ENCODE measurements at regions not wholly inside any gene's neighbourhood (a gene's known extent, or its start where the extent isn't known, plus 50 kb on each side); places are given as distances from the start of the nearest gene placed in this dataset.
A peak's percentile ranks its signal among the peaks of the same experiment; 100 is the strongest.

GRCh38 chr6:11412616-11413015 lies 124.9 kb upstream of the TMEM170B start:
- no peak for TF ChIP-seq POU6F1 (CRISPR knock-in tag; IDR thresholded peaks at IDR 0.05; ENCODE audit: borderline replicate concordance, low read depth)
- no peak for TF ChIP-seq ISL1 (CRISPR knock-in tag; IDR thresholded peaks at IDR 0.05)
- TF ChIP-seq ESRRG (CRISPR knock-in tag; IDR thresholded peaks at IDR 0.05), result no peak
- TF ChIP-seq BACH2 (CRISPR knock-in tag; IDR thresholded peaks at IDR 0.05; ENCODE audit: borderline replicate concordance), result no peak
- TF ChIP-seq GLIS3 (CRISPR knock-in tag; IDR thresholded peaks at IDR 0.05), result no peak
- TF ChIP-seq ZNF8 (CRISPR knock-in tag; IDR thresholded peaks at IDR 0.05), result no peak
- no peak for TF ChIP-seq ARNTL (CRISPR knock-in tag; IDR thresholded peaks at IDR 0.05; ENCODE audit: borderline replicate concordance, low read depth)
- TF ChIP-seq PATZ1 (CRISPR knock-in tag; IDR thresholded peaks at IDR 0.05; ENCODE audit: borderline replicate concordance), result no peak
- TF ChIP-seq ZC3H10 (CRISPR knock-in tag; IDR thresholded peaks at IDR 0.05), result no peak
- TF ChIP-seq, protein P1, sequence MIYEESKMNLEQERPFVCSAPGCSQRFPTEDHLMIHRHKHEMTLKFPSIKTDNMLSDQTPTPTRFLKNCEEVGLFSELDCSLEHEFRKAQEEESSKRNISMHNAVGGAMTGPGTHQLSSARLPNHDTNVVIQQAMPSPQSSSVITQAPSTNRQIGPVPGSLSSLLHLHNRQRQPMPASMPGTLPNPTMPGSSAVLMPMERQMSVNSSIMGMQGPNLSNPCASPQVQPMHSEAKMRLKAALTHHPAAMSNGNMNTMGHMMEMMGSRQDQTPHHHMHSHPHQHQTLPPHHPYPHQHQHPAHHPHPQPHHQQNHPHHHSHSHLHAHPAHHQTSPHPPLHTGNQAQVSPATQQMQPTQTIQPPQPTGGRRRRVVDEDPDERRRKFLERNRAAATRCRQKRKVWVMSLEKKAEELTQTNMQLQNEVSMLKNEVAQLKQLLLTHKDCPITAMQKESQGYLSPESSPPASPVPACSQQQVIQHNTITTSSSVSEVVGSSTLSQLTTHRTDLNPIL (CRISPR knock-in tag; IDR thresholded peaks at IDR 0.05; ENCODE audit: low read depth), result no peak
- TF ChIP-seq CSDC2 (CRISPR knock-in tag; IDR thresholded peaks at IDR 0.05), result no peak
- TF ChIP-seq ZNF70 (CRISPR knock-in tag; IDR thresholded peaks at IDR 0.05), result no peak
- TF ChIP-seq SNAI2 (CRISPR knock-in tag; IDR thresholded peaks at IDR 0.05), result no peak
- TF ChIP-seq PPARA (CRISPR knock-in tag; IDR thresholded peaks at IDR 0.05; ENCODE audit: borderline replicate concordance), result no peak
- no peak for TF ChIP-seq TCF4 (CRISPR knock-in tag; IDR thresholded peaks at IDR 0.05; ENCODE audit: borderline replicate concordance)
- no peak for TF ChIP-seq TSHZ2 (CRISPR knock-in tag; IDR thresholded peaks at IDR 0.05)
- no peak for TF ChIP-seq ZNF565 (CRISPR knock-in tag; conservative IDR thresholded peaks at IDR 0.05; ENCODE audit: low read depth)
- TF ChIP-seq TOX (CRISPR knock-in tag; IDR thresholded peaks at IDR 0.05; ENCODE audit: borderline replicate concordance), result no peak
- no peak for ATAC-seq

GRCh38 chr6:11412011-11412424 lies 125.5 kb upstream of the TMEM170B start:
- ATAC-seq, result 0 out of 3 replicates have a peak, but pooled peaks have one; percentile 12
- TF ChIP-seq TSHZ2 (CRISPR knock-in tag; IDR thresholded peaks at IDR 0.05), result no peak
- TF ChIP-seq ZFP3 (CRISPR knock-in tag; IDR thresholded peaks at IDR 0.05), result no peak
- TF ChIP-seq TOX (CRISPR knock-in tag; IDR thresholded peaks at IDR 0.05; ENCODE audit: borderline replicate concordance), result no peak
- TF ChIP-seq GLIS3 (CRISPR knock-in tag; IDR thresholded peaks at IDR 0.05), result no peak

DNA sequence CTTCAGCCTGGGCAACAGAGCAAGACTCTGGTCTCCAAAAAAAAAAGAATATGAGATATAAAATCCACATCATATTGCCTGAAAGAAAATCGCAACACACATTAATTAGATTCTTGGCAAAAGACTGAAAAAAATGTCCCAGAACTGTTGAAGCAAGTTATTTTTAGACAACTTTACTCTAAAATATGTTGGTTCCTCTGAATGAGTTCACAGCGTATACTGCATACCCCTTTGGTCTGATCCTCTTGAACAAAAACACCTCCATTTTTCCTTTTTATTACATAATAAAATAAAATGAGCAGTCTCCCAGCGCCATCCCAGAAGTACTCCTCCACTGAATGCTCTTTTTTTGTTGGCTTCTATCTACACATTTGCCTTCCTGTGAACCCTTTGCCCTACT lies 126.0 kb upstream of the TMEM170B start:
- no peak for ATAC-seq
- no peak for TF ChIP-seq TOX (CRISPR knock-in tag; IDR thresholded peaks at IDR 0.05; ENCODE audit: borderline replicate concordance)
- no peak for TF ChIP-seq CSDC2 (CRISPR knock-in tag; IDR thresholded peaks at IDR 0.05)
- TF ChIP-seq ZNF565 (CRISPR knock-in tag; conservative IDR thresholded peaks at IDR 0.05; ENCODE audit: low read depth), result no peak
- no peak for TF ChIP-seq ZFP3 (CRISPR knock-in tag; IDR thresholded peaks at IDR 0.05)
